CD14-positive monocyte (primary cell): ENCODE measurements at regions not wholly inside any gene's neighbourhood (a gene's known extent, or its start where the extent isn't known, plus 50 kb on each side); places are given as distances from the start of the nearest gene placed in this dataset.

Experiments
- DNase-seq, 3 donors: peaks; one replicate each; pipeline ENCODE4 v3.0.0-alpha.2; 2011 to 2022
- H2AFZ ChIP-seq: 2 replicates; pipeline ENCODE4 v1.6.0; 2012; ENCODE audit warnings: mild to moderate bottlenecking, low read depth, low read length, inconsistent platforms; ENCODE audit not compliant: insufficient read depth, poor library complexity, severe bottlenecking
- H3K27ac ChIP-seq, 2 donors: 1 replicate in 1 of 2; 2 replicates in 1 of 2; pipeline ENCODE4 v1.5.1; 2012 to 2013; ENCODE audit warnings: low read length in 2 of 2, control low read depth in 1 of 2, inconsistent platforms in 1 of 2, low read depth in 1 of 2, mild to moderate bottlenecking in 1 of 2
- H3K27me3 ChIP-seq, 2 donors: one replicate each; pipeline versions ENCODE4 v1.6.0 to v1.6.1; 2011 to 2013; ENCODE audit warnings: low read length in 2 of 2; ENCODE audit not compliant: control insufficient read depth in 2 of 2, insufficient read depth in 2 of 2
- H3K36me3 ChIP-seq, 2 donors: replicated peaks in 1 of 2; 1 replicate in 1 of 2; 2 replicates in 1 of 2; pipeline versions ENCODE4 v1.5.1 to v1.6.1; 2012 to 2013; ENCODE audit warnings: low read length in 2 of 2, control low read depth in 1 of 2, inconsistent platforms in 1 of 2, mild to moderate bottlenecking in 1 of 2; ENCODE audit not compliant: insufficient read depth in 2 of 2, control insufficient read depth in 1 of 2
- H3K4me1 ChIP-seq, 2 donors: 1 replicate in 1 of 2; 2 replicates in 1 of 2; pipeline versions ENCODE4 v1.5.1 to v1.6.1; 2012 to 2013; ENCODE audit warnings: low read length in 2 of 2, control low read depth in 1 of 2, inconsistent platforms in 1 of 2, mild to moderate bottlenecking in 1 of 2, moderate library complexity in 1 of 2; ENCODE audit not compliant: insufficient read depth in 2 of 2, control insufficient read depth in 1 of 2
- H3K4me2 ChIP-seq: replicated peaks from 2 replicates; pipeline ENCODE3; 2012; ENCODE audit warnings: low read length, moderate library complexity, mild to moderate bottlenecking; ENCODE audit not compliant: poor library complexity, severe bottlenecking; ENCODE audit errors: extremely low read depth
- H3K4me3 ChIP-seq, 3 experiments: fragments of 200-600 bp in 1 of 3; sonication (generic) in 1 of 3; replicated peaks in 1 of 3; 1 replicate in 2 of 3; 2 replicates in 1 of 3; pipeline ENCODE4 v1.5.1; 2011 to 2013; ENCODE audit warnings: low read length in 3 of 3, mild to moderate bottlenecking in 3 of 3, control low read depth in 2 of 3, low read depth in 2 of 3, inconsistent platforms in 1 of 3, moderate library complexity in 1 of 3
- H3K79me2 ChIP-seq: 2 replicates; pipeline ENCODE4 v1.6.0; 2012; ENCODE audit warnings: mild to moderate bottlenecking, control low read depth, inconsistent platforms, low read length, moderate library complexity; ENCODE audit not compliant: insufficient read depth
- H3K9ac ChIP-seq: 2 replicates; pipeline ENCODE4 v1.6.0; 2017; ENCODE audit warnings: low read length, mild to moderate bottlenecking; ENCODE audit not compliant: insufficient read depth, poor library complexity, severe bottlenecking
- H3K9me3 ChIP-seq, 2 donors: replicated peaks in 1 of 2; 1 replicate in 1 of 2; 2 replicates in 1 of 2; pipeline versions ENCODE4 v1.5.1 to v1.6.1; 2012 to 2013; ENCODE audit warnings: low read length in 2 of 2, control low read depth in 1 of 2; ENCODE audit not compliant: control insufficient read depth in 1 of 2, insufficient read depth in 1 of 2
- H4K20me1 ChIP-seq: 2 replicates; pipeline ENCODE4 v1.6.0; 2012; ENCODE audit warnings: mild to moderate bottlenecking, low read length, control low read depth, moderate library complexity; ENCODE audit not compliant: insufficient read depth
- H3K27ac Mint-ChIP-seq, 7 donors: one replicate each; pipeline ENCODE4 v1.8.0; 2020; ENCODE audit warnings: mild to moderate bottlenecking in 7 of 7, mixed read lengths in 7 of 7, moderate library complexity in 6 of 7, inconsistent platforms in 2 of 7
- H3K27me3 Mint-ChIP-seq, 3 donors: one replicate each; pipeline ENCODE4 v1.8.0; 2021 to 2022; ENCODE audit warnings: low read depth in 3 of 3, mild to moderate bottlenecking in 3 of 3, mixed read lengths in 3 of 3, moderate library complexity in 3 of 3, inconsistent platforms in 1 of 3
- H3K36me3 Mint-ChIP-seq, 2 donors: one replicate each; pipeline ENCODE4 v1.8.0; 2020; ENCODE audit warnings: mixed read lengths in 2 of 2, inconsistent platforms in 1 of 2, mild to moderate bottlenecking in 1 of 2
- H3K4me1 Mint-ChIP-seq: one replicate; pipeline ENCODE4 v1.8.0; 2020; ENCODE audit warnings: mild to moderate bottlenecking, mixed read lengths
- H3K4me3 Mint-ChIP-seq, 2 donors: one replicate each; pipeline ENCODE4 v1.8.0; 2020; ENCODE audit warnings: mild to moderate bottlenecking in 2 of 2, mixed read lengths in 2 of 2, moderate library complexity in 1 of 2
- H3K9me3 Mint-ChIP-seq, 7 donors: one replicate each; pipeline ENCODE4 v1.8.0; 2020 to 2022; ENCODE audit warnings: mixed read lengths in 7 of 7, mild to moderate bottlenecking in 6 of 7, moderate library complexity in 6 of 7, inconsistent platforms in 2 of 7
- whole genome bisulfite sequencing: methylation state at CpG from one replicate; pipeline ENCODE4 v1.1.5; 2013; ENCODE audit warnings: missing lambda C conversion rate; ENCODE audit not compliant: insufficient coverage; 5-methylcytosine and 5-hydroxymethylcytosine counted together
- intact Hi-C, 2 donors: fragments of 100-400 bp; cut with micrococcal nuclease; formaldehyde crosslinking; loops; one replicate each; pipeline versions ENCODE4 v1.15.0 to v1.15.1; 2023
- TF ChIP-seq, protein P1 (sequence below): fragments of 200-600 bp; IDR thresholded peaks from one replicate; pipeline ENCODE4 v1.8.0; 2022; ENCODE audit warnings: antibody characterized with exemption, mild to moderate bottlenecking

GRCh38 chr6:141634269-141634668 lies 498.5 kb upstream of the GJE1 start:
- H3K27me3 Mint-ChIP-seq: peaks cover 0 to 2% (median 0%) of the 10 kb centered on the region in 3 donors
- H3K4me3 Mint-ChIP-seq: no peak overlapping the region
- intact Hi-C loops: no loop called here
- no peak overlapping the region for H3K27ac ChIP-seq
- no peak overlapping the region for H3K4me3 ChIP-seq
- H3K9ac ChIP-seq: no peak overlapping the region
- H3K27me3 ChIP-seq: no peaks in the 10 kb centered on the region
- no peaks in the 10 kb centered on the region for H3K36me3 ChIP-seq
- H3K9me3 Mint-ChIP-seq: peaks cover 0 to 2% (median 0%) of the 10 kb centered on the region in 7 donors
- DNase-seq: no peak
- no peaks in the 10 kb centered on the region for H3K36me3 Mint-ChIP-seq
- TF ChIP-seq, protein P1, sequence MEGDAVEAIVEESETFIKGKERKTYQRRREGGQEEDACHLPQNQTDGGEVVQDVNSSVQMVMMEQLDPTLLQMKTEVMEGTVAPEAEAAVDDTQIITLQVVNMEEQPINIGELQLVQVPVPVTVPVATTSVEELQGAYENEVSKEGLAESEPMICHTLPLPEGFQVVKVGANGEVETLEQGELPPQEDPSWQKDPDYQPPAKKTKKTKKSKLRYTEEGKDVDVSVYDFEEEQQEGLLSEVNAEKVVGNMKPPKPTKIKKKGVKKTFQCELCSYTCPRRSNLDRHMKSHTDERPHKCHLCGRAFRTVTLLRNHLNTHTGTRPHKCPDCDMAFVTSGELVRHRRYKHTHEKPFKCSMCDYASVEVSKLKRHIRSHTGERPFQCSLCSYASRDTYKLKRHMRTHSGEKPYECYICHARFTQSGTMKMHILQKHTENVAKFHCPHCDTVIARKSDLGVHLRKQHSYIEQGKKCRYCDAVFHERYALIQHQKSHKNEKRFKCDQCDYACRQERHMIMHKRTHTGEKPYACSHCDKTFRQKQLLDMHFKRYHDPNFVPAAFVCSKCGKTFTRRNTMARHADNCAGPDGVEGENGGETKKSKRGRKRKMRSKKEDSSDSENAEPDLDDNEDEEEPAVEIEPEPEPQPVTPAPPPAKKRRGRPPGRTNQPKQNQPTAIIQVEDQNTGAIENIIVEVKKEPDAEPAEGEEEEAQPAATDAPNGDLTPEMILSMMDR: no peak
- H3K79me2 ChIP-seq: no peaks in the 10 kb centered on the region
- no peaks in the 10 kb centered on the region for H3K4me1 Mint-ChIP-seq
- no peak overlapping the region for H3K4me2 ChIP-seq
- no peaks in the 10 kb centered on the region for H3K4me1 ChIP-seq
- H3K9me3 ChIP-seq: no peaks in the 10 kb centered on the region
- 78% methylated on average over 1 of the region's 2 CpGs for WGBS
- H4K20me1 ChIP-seq: no peaks in the 10 kb centered on the region
- no peak overlapping the region for H3K27ac Mint-ChIP-seq
- H2AFZ ChIP-seq: no peak overlapping the region

DNA sequence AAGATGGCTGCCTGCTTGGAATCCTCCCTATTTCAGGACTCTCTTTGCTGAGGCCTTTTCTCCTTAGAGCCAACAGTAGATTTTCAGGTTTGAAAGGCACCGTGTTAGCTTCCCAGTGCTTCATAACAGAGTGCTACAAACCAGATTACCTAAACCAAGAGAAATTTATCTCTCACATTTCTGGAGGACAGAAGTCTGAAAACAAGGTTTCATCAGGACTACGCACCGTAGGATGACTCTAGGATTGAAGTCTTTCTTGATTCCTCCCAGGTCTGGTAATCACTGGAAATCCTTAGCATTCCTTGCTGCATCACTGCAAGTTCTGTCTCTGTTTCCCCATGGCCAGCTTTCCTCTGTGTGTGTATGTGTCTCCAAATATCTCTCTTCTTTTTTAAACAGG lies 508.4 kb upstream of the GJE1 start:
- no peak overlapping the region for H3K4me3 ChIP-seq
- H3K27ac Mint-ChIP-seq: no peak overlapping the region
- no CpG with 5 or more reads among the region's 3 CpGs for WGBS
- H3K36me3 ChIP-seq: no peaks in the 10 kb centered on the region
- no peak overlapping the region for H2AFZ ChIP-seq
- peaks cover 0 to 4% of the 10 kb centered on the region in 2 donors for H3K9me3 ChIP-seq
- no peaks in the 10 kb centered on the region for H3K79me2 ChIP-seq
- no peaks in the 10 kb centered on the region for H3K36me3 Mint-ChIP-seq
- H4K20me1 ChIP-seq: no peaks in the 10 kb centered on the region
- H3K27ac ChIP-seq: no peak overlapping the region
- intact Hi-C loops: no loop called here
- no peaks in the 10 kb centered on the region for H3K4me1 Mint-ChIP-seq
- no peaks in the 10 kb centered on the region for H3K27me3 ChIP-seq
- H3K4me1 ChIP-seq: no peaks in the 10 kb centered on the region
- DNase-seq: no peak
- H3K9ac ChIP-seq: no peak overlapping the region
- H3K27me3 Mint-ChIP-seq: no peaks in the 10 kb centered on the region
- H3K4me2 ChIP-seq: no peak overlapping the region
- H3K4me3 Mint-ChIP-seq: no peak overlapping the region
- TF ChIP-seq, protein P1: no peak
- peaks cover 2 to 12% (median 7%) of the 10 kb centered on the region in 7 donors for H3K9me3 Mint-ChIP-seq
